Liver (tissue), 8 donors: ENCODE measurements at regions not wholly inside any gene's neighbourhood (a gene's known extent, or its start where the extent isn't known, plus 50 kb on each side); places are given as distances from the start of the nearest gene placed in this dataset.

Experiments
- DNase-seq: peaks from one replicate; pipeline ENCODE4 v3.0.0-alpha.2; 2017; ENCODE audit warnings: low spot score
- H3K27ac ChIP-seq, 2 donors: one replicate each; pipeline ENCODE4 v1.7.0; 2013; ENCODE audit warnings: inconsistent platforms in 2 of 2, low read length in 2 of 2, control low read depth in 1 of 2, low read depth in 1 of 2, mild to moderate bottlenecking in 1 of 2
- H3K27me3 ChIP-seq, 4 donors: one replicate each; pipeline versions ENCODE4 v1.6.1 to v1.7.0; 2013; ENCODE audit warnings: low read length in 3 of 4, inconsistent platforms in 1 of 4, mild to moderate bottlenecking in 1 of 4, moderate library complexity in 1 of 4; ENCODE audit not compliant: control insufficient read depth in 4 of 4, insufficient read depth in 4 of 4
- H3K36me3 ChIP-seq, 4 donors: one replicate each; pipeline versions ENCODE4 v1.6.1 to v1.7.0; 2013; ENCODE audit warnings: low read length in 3 of 4, mild to moderate bottlenecking in 3 of 4, low read depth in 1 of 4, moderate library complexity in 1 of 4; ENCODE audit not compliant: control insufficient read depth in 4 of 4, insufficient read depth in 3 of 4
- H3K4me1 ChIP-seq, 4 donors: one replicate each; pipeline versions ENCODE4 v1.6.1 to v1.7.0; 2013; ENCODE audit warnings: low read length in 3 of 4, mild to moderate bottlenecking in 3 of 4, moderate library complexity in 1 of 4; ENCODE audit not compliant: control insufficient read depth in 4 of 4, insufficient read depth in 4 of 4
- H3K4me3 ChIP-seq, 3 donors: one replicate each; pipeline versions ENCODE4 v1.6.1 to v1.7.0; 2013; ENCODE audit warnings: low read length in 3 of 3, control low read depth in 1 of 3, low read depth in 1 of 3, mild to moderate bottlenecking in 1 of 3
- H3K9ac ChIP-seq, 2 donors: one replicate each; pipeline ENCODE4 v1.7.0; 2013; ENCODE audit warnings: low read length in 2 of 2, mild to moderate bottlenecking in 2 of 2, moderate library complexity in 2 of 2, control low read depth in 1 of 2, low read depth in 1 of 2
- H3K9me3 ChIP-seq, 4 donors: one replicate each; pipeline versions ENCODE4 v1.6.1 to v1.7.0; 2013; ENCODE audit warnings: low read length in 3 of 4; ENCODE audit not compliant: control insufficient read depth in 4 of 4
- ATF3 ChIP-seq: IDR thresholded peaks from 2 replicates; pipeline ENCODE4 v1.6.1; 2016; ENCODE audit warnings: antibody characterized with exemption
- CTCF ChIP-seq: fragments of 150-350 bp; IDR thresholded peaks from 2 replicates; pipeline ENCODE4 v1.5.1; 2017; ENCODE audit warnings: improper control_type of control experiment, low read depth, low read length; ENCODE audit not compliant: missing input control
- EGR1 ChIP-seq, 2 donors: IDR thresholded peaks; 2 replicates each; pipeline ENCODE4 v1.6.1; 2016 to 2018; ENCODE audit warnings: antibody characterized with exemption in 2 of 2, low read depth in 2 of 2
- FOXA1 ChIP-seq: IDR thresholded peaks from 2 replicates; pipeline ENCODE4 v1.6.1; 2016; ENCODE audit warnings: antibody characterized with exemption
- FOXA2 ChIP-seq: IDR thresholded peaks from 2 replicates; pipeline ENCODE4 v1.6.1; 2016; ENCODE audit warnings: antibody characterized with exemption
- GABPA ChIP-seq, 2 donors: IDR thresholded peaks in 1 of 2; conservative IDR thresholded peaks in 1 of 2; 2 replicates each; pipeline ENCODE4 v1.6.1; 2016; ENCODE audit warnings: antibody characterized with exemption in 2 of 2, mild to moderate bottlenecking in 1 of 2, moderate library complexity in 1 of 2
- HNF4A ChIP-seq, 2 donors: conservative IDR thresholded peaks; 2 replicates each; pipeline ENCODE4 v1.6.1; 2016; ENCODE audit warnings: antibody characterized with exemption in 2 of 2, mild to moderate bottlenecking in 2 of 2
- NR2F2 ChIP-seq: IDR thresholded peaks from 2 replicates; pipeline ENCODE4 v1.6.1; 2016; ENCODE audit warnings: antibody characterized with exemption
- RAD21 ChIP-seq, 2 donors: IDR thresholded peaks; 2 replicates each; pipeline ENCODE4 v1.6.1; 2016; ENCODE audit warnings: antibody characterized with exemption in 2 of 2, mild to moderate bottlenecking in 2 of 2
- RXRA ChIP-seq, 2 donors: IDR thresholded peaks; 2 replicates each; pipeline ENCODE4 v1.6.1; 2017 to 2018; ENCODE audit warnings: antibody characterized with exemption in 2 of 2, mild to moderate bottlenecking in 1 of 2
- SP1 ChIP-seq: IDR thresholded peaks from 2 replicates; pipeline ENCODE4 v1.6.1; 2018; ENCODE audit warnings: antibody characterized with exemption, mild to moderate bottlenecking
- TAF1 ChIP-seq: conservative IDR thresholded peaks from 2 replicates; pipeline ENCODE4 v1.6.1; 2016; ENCODE audit warnings: antibody characterized with exemption, mild to moderate bottlenecking
- YY1 ChIP-seq: IDR thresholded peaks from 2 replicates; pipeline ENCODE4 v1.6.1; 2016; ENCODE audit warnings: antibody characterized with exemption, mild to moderate bottlenecking
- ZBTB33 ChIP-seq: IDR thresholded peaks from 2 replicates; pipeline ENCODE4 v1.6.1; 2016; ENCODE audit warnings: antibody characterized with exemption
- WGBS: extraction: QIAGEN DNeasy Blood & Tissue Kit; methylation state at CpG from one replicate; pipeline ENCODE4 v1.1.7; 2013; 5-methylcytosine and 5-hydroxymethylcytosine counted together
- donor health status: healthy.
- donor health status: healthy.
- donor health status: healthy.
- donor health status: healthy.
- donor health status: healthy.

GRCh38 chr4:100970414-100970813 is 376.9 kb downstream of the PPP3CA start:
- Histone ChIP-seq H3K9ac (no peak overlapping the region), H3K9me3 (no peaks in the 10 kb centered on the region), H3K27me3 (no peaks in the 10 kb centered on the region), H3K27ac (no peak overlapping the region), H3K36me3 (no peaks in the 10 kb centered on the region), H3K4me3 (no peak overlapping the region), H3K4me1 (no peaks in the 10 kb centered on the region)
- DNase-seq = no peak
- TF ChIP-seq ATF3 = no peak
- TF ChIP-seq CTCF = no peak
- no peak for TF ChIP-seq YY1
- no peak for TF ChIP-seq FOXA1
- no peak for TF ChIP-seq NR2F2
- WGBS = 96% methylated on average over 3 of the region's 3 CpGs

- H3K4me1 ChIP-seq = no peaks in the 10 kb centered on the region
- no peak for DNase-seq
- TF ChIP-seq RXRA (IDR thresholded peaks at IDR 0.05) (no peak), FOXA1 (no peak), NR2F2 (no peak), CTCF (no peak), SP1 (no peak), ZBTB33 (no peak)
These were observed 377.4 kb downstream of the PPP3CA start for GRCh38 chr4:100969925-100970324.

GRCh38 chr4:100968046-100968445 is 379.3 kb downstream of the PPP3CA start:
- DNase-seq = no peak
- no peaks in the 10 kb centered on the region for H3K9me3 ChIP-seq
- H3K27me3 ChIP-seq = no peaks in the 10 kb centered on the region
- no peak overlapping the region for H3K27ac ChIP-seq
- H3K4me3 ChIP-seq = no peak overlapping the region
- WGBS = 73% methylated on average over 2 of the region's 2 CpGs
- H3K36me3 ChIP-seq = no peaks in the 10 kb centered on the region
- no peaks in the 10 kb centered on the region for H3K4me1 ChIP-seq
- no peak overlapping the region for H3K9ac ChIP-seq
- TF ChIP-seq GABPA (IDR thresholded peaks at IDR 0.05 in 1 of 2, conservative IDR thresholded peaks at IDR 0.05 in 1 of 2) (no peak), CTCF (no peak), RAD21 (IDR thresholded peaks at IDR 0.05) (no peak), NR2F2 (no peak), TAF1 (no peak), FOXA1 (no peak), EGR1 (IDR thresholded peaks at IDR 0.05; ENCODE audit: low read depth in 2 of 2) (no peak), YY1 (no peak), FOXA2 (no peak), ZBTB33 (no peak), HNF4A (conservative IDR thresholded peaks at IDR 0.05) (no peak), ATF3 (no peak)

More at GRCh38 chr4:100969925-100970324, 377.4 kb downstream of the PPP3CA start:
- H3K27me3 ChIP-seq = no peaks in the 10 kb centered on the region
- no peak overlapping the region for H3K27ac ChIP-seq
- no peak overlapping the region for H3K9ac ChIP-seq
- H3K36me3 ChIP-seq = no peaks in the 10 kb centered on the region
- no peak overlapping the region for H3K4me3 ChIP-seq
- no peaks in the 10 kb centered on the region for H3K9me3 ChIP-seq
